LoVo (cell line): ENCODE measurements at regions not wholly inside any gene's neighbourhood (a gene's known extent, or its start where the extent isn't known, plus 50 kb on each side); places are given as distances from the start of the nearest gene placed in this dataset.

Experiments used
- DNase-seq: peaks from one replicate; pipeline ENCODE4 v3.0.0-alpha.2; 2016; ENCODE audit warnings: low spot score

GRCh38 chr7:124330731-124331407 lies 298.0 kb upstream of the TMEM229A start:
- DNase-seq = no peak

DNA sequence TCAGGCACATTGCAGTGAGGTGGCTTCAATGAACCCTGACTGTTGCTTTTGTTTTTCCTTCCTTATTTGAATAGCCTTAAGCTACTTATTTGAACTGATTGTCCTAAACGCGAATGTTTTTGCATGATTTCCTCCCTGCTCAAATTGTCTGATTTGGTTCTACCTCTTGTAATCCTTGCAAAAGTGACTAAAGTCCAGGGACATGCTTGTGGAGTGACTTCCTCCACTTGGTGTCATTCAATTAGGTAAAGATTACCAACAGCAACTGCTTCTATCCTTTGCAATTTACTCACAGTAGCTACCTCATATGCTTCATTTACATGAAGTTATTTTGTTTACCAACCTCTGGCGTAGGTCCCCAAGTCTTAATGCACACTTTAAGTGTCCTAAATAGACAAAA lies 295.9 kb upstream of the TMEM229A start:
- no peak for DNase-seq

DNA sequence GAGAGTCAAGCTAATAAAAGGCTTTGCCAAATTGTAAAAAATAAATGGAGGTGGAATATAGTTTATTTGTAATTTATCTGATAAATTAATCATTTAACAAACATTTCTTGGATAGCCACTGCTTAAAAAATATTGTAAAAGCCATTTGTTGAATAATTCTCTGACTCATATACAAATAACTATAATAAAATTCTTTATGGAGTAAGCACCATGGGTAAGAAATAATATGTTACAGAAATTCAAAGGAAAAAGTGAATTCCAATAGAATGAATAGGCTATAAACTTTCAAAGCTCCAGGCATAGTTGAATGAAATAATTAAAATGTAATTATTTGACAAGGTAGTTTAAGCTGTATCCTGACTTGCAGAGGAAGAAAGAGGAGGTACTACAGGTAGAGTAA lies 291.4 kb upstream of the TMEM229A start:
- DNase-seq = no peak

DNA sequence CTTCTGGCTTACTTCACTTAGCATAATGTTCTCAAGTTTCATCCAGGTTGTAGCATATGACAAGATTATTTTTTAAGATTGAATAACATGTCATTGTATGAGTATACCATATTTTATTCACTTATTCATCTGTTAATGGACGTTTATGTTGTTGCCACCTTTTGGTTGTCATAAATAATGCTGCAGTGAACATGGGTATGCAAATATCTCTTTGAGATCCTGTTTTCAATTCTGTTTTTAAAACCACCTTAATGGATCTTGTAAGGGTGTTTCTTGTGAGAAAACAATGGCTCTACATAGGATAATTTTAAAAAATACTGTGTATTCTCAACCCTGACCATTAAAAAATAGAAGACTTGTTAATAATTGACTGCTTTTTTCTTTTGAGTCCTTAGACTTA lies 290.7 kb upstream of the TMEM229A start:
- no peak for DNase-seq

DNA sequence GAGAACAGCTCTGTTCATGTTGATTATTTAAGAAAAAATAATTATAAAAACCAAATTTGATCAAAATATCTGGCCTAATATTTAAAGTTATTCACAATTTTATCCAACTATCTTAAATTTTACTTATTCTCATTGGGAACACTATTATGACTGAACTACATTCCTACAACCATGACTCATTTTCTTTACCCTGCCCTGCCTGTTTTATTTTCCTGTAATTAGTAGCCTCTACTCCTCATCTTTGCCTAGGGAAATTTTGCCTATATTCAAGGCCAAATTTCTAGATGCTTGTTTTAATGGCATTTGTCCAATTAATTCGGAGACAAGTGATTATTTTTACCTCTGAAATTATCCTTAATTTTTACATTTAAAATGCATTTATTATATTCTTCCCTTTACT lies 289.7 kb upstream of the TMEM229A start:
- no peak for DNase-seq

GRCh38 chr7:124318721-124319450 lies 286.0 kb upstream of the TMEM229A start:
- DNase-seq = no peak

DNA sequence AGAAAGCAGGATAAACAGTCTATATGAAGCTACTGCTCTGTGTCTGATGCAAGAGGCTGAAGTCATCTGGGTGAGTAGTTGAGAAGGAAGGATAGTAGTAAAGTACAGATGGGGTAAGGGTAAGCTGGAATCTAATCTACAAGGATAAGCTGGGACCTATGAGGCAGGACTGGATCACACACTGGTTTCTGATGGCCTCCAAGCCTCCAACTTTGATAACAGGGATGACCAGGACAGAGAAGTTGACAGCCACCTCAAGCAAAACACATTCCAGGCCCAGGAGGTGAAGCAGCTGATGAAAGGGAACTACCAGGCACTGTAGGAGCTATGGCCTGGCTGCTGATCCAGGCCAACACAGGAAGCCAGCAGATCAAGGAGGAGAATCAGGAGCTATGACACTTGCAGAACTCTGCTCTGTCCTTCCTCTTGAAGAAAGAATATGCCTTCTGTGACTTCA lies 278.1 kb upstream of the TMEM229A start:
- DNase-seq = no peak

GRCh38 chr7:124308384-124308783 lies 275.5 kb upstream of the TMEM229A start:
- DNase-seq = no peak

DNA sequence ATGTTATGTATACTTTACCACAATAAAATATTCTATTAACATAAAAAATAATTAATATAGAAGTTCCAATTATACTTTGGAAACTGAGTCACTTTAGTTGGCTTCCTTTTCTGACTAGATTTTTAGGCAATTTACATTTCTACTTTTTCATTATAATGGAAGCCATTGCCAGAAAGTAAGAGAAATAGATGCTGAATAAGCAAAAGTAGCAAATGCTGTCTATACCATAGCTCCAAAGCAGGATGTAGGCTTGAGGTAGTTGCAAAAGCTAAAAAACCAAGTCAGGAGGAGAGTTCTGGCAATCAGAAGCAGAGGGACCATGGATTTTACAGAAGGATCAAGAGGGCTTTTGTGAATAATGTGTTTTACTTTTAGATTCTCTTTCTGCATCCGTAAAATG lies 262.4 kb upstream of the TMEM229A start:
- DNase-seq = no peak

DNA sequence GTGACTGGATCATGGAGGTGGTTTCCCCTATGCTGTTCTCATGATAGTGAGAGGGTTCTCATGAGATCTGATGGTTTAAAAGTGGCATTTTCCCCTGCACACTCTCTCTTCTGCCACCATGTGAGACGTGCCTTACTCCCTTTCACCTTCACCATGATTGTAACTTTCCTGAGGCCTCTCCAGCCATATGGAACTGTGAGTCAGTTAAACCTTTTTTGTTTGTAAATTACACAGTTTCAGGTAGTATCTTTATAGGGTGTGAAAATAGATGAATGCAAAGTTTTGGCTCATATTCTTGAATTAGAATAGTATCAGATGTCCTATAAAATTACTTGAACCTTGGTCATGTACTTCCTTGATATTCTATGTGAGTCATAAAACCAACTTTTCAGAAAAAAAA lies 252.1 kb upstream of the TMEM229A start:
- no peak for DNase-seq

GRCh38 chr7:124276005-124276622 lies 243.2 kb upstream of the TMEM229A start:
- peak; percentile 54 for DNase-seq

DNA sequence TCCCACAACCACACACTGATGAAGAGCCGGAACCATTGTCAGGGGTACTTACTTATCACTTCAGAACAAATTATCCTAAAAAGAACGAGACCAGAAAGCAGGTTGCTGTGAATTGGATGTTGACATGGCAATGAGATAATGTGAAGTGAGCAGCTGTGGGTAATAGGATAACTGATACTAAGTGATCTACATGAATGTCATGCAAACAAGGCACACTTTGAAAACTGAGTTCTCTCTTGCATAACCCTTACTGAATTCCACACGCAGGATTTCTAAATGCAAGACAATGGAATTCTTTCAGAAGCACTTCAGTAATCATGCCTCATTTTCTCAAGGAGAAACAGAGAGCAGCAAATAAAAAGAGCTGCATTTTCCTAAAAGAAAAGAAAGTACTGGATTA lies 242.5 kb upstream of the TMEM229A start:
- no peak for DNase-seq

GRCh38 chr7:124269774-124270173 lies 236.9 kb upstream of the TMEM229A start:
- DNase-seq = no peak

- DNase-seq = no peak
These were observed 234.3 kb upstream of the TMEM229A start for GRCh38 chr7:124267154-124267553.

DNA sequence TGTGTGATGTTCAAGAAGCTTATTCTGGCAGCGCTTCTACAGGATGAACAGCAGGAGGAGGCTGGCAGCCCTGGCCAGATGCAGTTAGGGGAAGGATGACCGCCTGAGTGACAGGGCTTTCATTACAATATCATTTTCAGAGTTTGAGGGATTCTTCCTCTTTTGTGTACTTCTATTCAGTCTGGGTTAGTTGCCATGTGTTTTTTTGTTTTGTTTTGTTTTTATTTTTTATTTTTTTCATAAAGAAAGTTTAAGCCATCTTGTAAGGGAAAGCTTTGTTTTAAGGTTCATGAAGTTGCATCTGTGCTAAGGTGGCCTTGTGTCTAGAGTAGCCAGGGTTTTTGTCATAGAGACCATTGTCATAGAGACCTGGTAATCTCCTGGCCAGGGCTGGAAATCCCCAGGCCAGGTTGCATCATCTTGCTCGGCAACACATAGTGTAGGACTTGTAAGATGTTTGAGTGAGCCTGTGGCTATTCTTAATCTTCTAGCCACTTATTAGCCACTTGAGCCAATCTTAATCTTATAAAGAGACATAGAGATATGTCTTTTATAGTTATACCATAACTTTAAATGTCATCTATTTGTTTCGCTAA lies 230.5 kb upstream of the TMEM229A start:
- DNase-seq = no peak

DNA sequence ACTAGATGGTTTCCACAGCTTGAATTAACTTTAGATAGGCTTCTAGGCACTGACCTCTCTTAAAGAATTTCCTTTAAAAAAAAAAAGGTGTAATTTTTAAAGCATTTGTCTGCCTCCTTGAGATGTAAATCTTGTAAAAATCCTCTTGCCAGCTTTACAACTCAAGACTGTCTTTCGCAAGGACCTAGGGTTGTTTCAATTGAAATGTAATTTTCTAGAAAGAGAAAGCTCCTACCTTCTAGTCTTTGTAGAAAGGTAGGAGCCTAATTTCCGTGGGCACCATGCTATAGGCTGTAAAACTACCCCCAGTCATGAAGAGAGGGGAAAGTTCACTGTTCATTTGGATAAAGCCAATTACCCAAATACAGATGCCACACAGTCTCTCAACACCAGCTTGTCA lies 228.8 kb upstream of the TMEM229A start:
- DNase-seq = no peak

- no peak for DNase-seq
These were observed 224.9 kb upstream of the TMEM229A start for GRCh38 chr7:124257638-124258308.

DNA sequence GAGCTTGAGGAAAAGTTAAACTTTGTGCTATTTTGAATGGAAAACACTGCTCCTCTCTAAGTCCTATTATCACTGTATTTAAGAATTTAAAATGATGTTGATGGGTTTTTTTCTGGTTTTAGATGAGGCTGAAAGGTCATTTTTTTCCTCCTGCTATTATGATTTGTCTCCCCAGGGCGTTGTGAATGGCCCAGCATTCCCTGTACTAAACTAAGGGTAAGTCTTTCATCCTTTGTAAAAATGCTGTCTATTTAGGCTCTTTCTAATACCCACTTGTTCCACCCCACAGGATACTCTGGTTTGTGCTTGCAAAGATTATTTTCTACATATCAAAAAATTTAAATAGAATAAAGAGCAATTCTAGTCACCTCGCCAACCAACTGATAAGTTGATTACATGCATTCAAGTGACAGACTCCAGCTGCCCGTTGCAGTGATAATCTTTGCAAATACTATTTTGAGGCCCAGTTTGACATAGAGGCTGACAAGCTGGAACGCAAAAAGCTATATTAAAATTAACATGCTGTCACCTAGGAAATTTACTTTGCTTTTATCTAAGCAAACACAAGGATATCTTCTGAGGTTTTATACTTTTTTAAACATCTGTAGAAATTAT lies 222.3 kb upstream of the TMEM229A start:
- no peak for DNase-seq

DNA sequence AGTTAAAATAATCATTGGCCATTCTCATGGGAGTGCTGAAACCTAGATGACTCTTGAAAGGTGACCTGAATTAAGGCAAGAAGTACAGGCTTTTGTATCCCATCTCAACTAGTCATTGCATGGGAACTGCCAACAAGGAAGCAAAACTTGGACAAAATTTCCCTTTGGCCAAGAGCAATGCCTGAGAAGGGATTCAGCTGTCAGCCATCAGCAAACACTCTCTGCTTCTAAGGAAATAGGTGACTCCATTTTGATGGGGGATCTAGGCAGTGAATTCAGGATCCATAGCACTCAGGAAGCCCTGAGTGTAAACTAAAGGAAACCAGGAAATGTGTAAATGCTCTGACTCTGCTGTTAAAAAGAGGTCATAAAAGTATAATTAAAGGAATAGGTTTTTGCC lies 221.5 kb upstream of the TMEM229A start:
- no peak for DNase-seq

GRCh38 chr7:124251636-124252035 lies 218.8 kb upstream of the TMEM229A start:
- DNase-seq = no peak

DNA sequence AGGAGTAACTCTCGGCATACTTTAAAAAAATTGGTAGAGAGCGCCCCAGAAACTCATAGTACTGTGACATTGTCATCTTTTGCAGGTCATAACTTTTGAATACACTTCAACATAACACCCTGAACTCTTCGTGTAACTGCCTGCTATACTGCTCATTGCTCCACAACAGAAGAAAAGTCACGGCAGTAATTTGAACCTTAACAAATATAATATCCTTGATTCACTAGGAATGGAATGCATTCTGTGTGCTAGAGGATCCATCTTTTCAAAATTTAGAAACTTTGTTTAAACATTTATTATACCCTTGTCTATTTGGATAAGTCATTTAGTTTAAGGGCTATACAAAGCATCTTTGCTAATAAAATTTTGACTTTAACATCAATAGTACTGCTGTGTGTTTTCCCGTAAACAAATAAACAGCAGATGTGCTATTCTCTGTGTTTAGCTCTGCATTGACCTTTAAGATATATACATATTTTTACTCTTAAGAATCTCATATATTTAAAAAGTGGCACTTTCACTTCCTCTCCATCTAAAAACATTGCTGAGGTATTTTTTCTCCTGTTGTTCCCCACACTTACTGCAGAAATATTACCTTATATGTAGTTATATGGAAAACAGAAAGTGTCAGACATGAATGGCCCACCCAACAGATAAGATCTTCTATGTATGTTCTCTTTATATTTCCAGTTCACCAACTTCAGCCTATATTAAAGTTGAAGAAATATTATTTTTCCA lies 217.6 kb upstream of the TMEM229A start:
- no peak for DNase-seq
